SU-DHL-6 (cell line): ENCODE measurements at regions not wholly inside any gene's neighbourhood (a gene's known extent, or its start where the extent isn't known, plus 50 kb on each side); places are given as distances from the start of the nearest gene placed in this dataset.

Experiments
- H2AFZ ChIP-seq: fragments of 200-600 bp; sonication (generic); 2 replicates; pipeline ENCODE4 v1.6.1; 2014; ENCODE audit warnings: low read depth, mild to moderate bottlenecking, moderate library complexity, mixed read lengths, antibody characterized with exemption, low read length; ENCODE audit not compliant: severe bottlenecking
- H3F3A ChIP-seq: fragments of 200-600 bp; shearing (Covaris generic); 2 replicates; pipeline ENCODE4 v1.6.0; 2016; ENCODE audit warnings: antibody characterized with exemption, mild to moderate bottlenecking; ENCODE audit not compliant: insufficient read depth
- H3K27ac ChIP-seq: fragments of 200-600 bp; sonication (generic); 2 replicates; pipeline ENCODE4 v1.5.1; 2016; ENCODE audit warnings: low read depth, mild to moderate bottlenecking, low read length, moderate library complexity, mixed read lengths
- H3K27me3 ChIP-seq: fragments of 200-600 bp; sonication (generic), shearing (Covaris generic); 2 replicates; pipeline ENCODE4 v1.6.0; 2014; ENCODE audit warnings: mild to moderate bottlenecking, low read length
- H3K36me3 ChIP-seq: fragments of 200-600 bp; sonication (generic); 2 replicates; pipeline ENCODE4 v1.6.1; 2014; ENCODE audit warnings: mild to moderate bottlenecking, low read length, mixed read lengths
- H3K4me2 ChIP-seq: fragments of 300-600, 200-600 bp; shearing (Covaris generic), sonication (generic); 2 replicates; pipeline ENCODE4 v1.6.0; 2014; ENCODE audit warnings: low read length, low read depth, mild to moderate bottlenecking; ENCODE audit not compliant: poor library complexity, severe bottlenecking
- H3K4me3 ChIP-seq: fragments of 200-600 bp; sonication (generic); 2 replicates; pipeline ENCODE4 v1.5.1; 2014; ENCODE audit warnings: antibody characterized with exemption, low read length, mild to moderate bottlenecking, mixed read lengths; ENCODE audit not compliant: insufficient read depth, poor library complexity, severe bottlenecking
- H3K79me2 ChIP-seq: fragments of 200-600 bp; sonication (generic); 2 replicates; pipeline ENCODE4 v1.6.1; 2014; ENCODE audit warnings: mild to moderate bottlenecking, low read length, moderate library complexity; ENCODE audit not compliant: insufficient read depth
- H3K9ac ChIP-seq: fragments of 200-600 bp; sonication (generic); 2 replicates; pipeline ENCODE4 v1.7.0; 2014; ENCODE audit warnings: mild to moderate bottlenecking, low read length
- H3K9me2 ChIP-seq: fragments of 200-600 bp; sonication (generic); replicated peaks from 2 replicates; pipeline ENCODE4 v1.6.1; 2014; ENCODE audit warnings: low read length; ENCODE audit not compliant: insufficient read depth
- H3K9me3 ChIP-seq: fragments of 200-600 bp; sonication (generic); 2 replicates; pipeline ENCODE4 v1.6.1; 2014; ENCODE audit warnings: low read length, mixed read lengths; ENCODE audit not compliant: insufficient read depth
- H4K20me1 ChIP-seq: fragments of 200-600 bp; sonication (generic); 2 replicates; pipeline ENCODE4 v1.6.1; 2014; ENCODE audit warnings: low read depth, mild to moderate bottlenecking, antibody characterized with exemption, low read length, moderate library complexity, mixed read lengths
- EZH2phosphoT487 ChIP-seq: fragments of 200-600 bp; sonication (generic), shearing (Covaris generic); conservative IDR thresholded peaks from 2 replicates; pipeline ENCODE4 v1.6.1; 2018; ENCODE audit warnings: mild to moderate bottlenecking, antibody characterized with exemption, low read length, moderate library complexity, mixed read lengths
- TF ChIP-seq, protein P1 (sequence below): fragments of 200-600 bp; sonication (generic); IDR thresholded peaks from one replicate; pipeline ENCODE4 v1.5.1; 2017; ENCODE audit warnings: antibody characterized with exemption, mild to moderate bottlenecking, low read length, moderate library complexity; ENCODE audit not compliant: insufficient read depth, poor library complexity, severe bottlenecking

DNA sequence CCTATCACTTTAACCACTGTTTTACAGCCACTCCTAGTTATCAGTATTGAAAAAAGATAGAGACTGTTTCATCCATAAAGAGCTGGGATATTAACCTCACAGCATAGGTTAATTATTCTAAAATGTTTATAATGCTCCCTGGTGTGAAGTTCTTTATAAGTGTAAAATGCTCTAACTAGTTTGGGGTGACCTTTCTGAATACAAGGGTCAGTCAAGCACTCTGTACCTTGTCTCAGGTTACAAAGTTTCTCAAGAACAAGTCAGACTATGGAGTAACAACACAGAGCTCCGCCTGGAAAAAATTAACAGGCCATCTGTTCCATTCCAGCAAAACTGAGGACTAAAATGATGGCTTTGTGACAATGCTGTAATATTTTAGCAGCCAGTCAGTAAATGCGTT lies 107.4 kb downstream of the NOL4 start:
- Histone ChIP-seq H3K79me2 (no peaks in the 10 kb centered on the region), H2AFZ (no peak overlapping the region), H3K4me3 (no peak overlapping the region), H3K36me3 (no peaks in the 10 kb centered on the region), H3K27me3 (0 out of 2 replicates have a peak, but pooled peaks cover 3% of the 10 kb centered on the region), H3K9ac (no peak overlapping the region), H4K20me1 (0 out of 2 replicates have a peak, but pooled peaks cover 4% of the 10 kb centered on the region), H3K9me3 (no peaks in the 10 kb centered on the region), H3K27ac (no peak overlapping the region), H3K4me2 (no peak overlapping the region), H3F3A (no peaks in the 10 kb centered on the region), H3K9me2 (no peaks in the 10 kb centered on the region)
- no peak for TF ChIP-seq EZH2phosphoT487
- TF ChIP-seq, protein P1, sequence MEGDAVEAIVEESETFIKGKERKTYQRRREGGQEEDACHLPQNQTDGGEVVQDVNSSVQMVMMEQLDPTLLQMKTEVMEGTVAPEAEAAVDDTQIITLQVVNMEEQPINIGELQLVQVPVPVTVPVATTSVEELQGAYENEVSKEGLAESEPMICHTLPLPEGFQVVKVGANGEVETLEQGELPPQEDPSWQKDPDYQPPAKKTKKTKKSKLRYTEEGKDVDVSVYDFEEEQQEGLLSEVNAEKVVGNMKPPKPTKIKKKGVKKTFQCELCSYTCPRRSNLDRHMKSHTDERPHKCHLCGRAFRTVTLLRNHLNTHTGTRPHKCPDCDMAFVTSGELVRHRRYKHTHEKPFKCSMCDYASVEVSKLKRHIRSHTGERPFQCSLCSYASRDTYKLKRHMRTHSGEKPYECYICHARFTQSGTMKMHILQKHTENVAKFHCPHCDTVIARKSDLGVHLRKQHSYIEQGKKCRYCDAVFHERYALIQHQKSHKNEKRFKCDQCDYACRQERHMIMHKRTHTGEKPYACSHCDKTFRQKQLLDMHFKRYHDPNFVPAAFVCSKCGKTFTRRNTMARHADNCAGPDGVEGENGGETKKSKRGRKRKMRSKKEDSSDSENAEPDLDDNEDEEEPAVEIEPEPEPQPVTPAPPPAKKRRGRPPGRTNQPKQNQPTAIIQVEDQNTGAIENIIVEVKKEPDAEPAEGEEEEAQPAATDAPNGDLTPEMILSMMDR = no peak

DNA sequence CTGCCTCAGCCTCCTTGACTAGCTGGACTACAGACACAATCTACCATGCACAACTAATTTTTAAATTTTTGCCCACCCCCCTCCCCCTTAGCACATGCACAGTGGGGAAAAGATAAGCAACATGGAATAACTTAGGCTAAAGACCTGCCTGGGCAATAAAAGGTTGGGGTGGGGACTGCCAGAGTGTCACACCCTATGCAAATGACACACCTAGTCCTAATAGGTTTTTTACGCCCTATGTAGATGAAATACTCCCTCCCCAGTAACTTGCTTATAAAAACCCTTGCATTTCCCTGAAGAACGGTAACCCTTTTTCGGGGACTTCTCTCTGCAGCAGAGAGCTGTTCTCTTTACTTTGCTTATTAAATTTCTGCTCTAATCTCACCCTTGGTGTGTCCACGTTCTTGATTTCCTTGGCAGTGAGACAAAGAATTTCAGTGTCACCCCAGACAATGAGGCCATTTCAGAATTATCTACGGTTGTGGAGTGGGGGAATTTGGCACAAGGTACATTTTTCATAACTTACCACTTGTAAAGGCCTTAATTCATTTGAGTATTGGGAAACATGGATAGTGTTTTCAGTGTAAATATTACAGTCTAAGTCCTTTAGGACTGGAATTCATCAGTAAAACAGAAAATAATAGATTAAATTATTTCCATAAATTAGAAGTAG lies 109.2 kb downstream of the NOL4 start:
- H3K79me2 ChIP-seq = no peaks in the 10 kb centered on the region
- no peak overlapping the region for H2AFZ ChIP-seq
- no peak overlapping the region for H3K4me3 ChIP-seq
- 0 out of 2 replicates have a peak, but pooled peaks cover 4% of the 10 kb centered on the region for H4K20me1 ChIP-seq
- 0 out of 2 replicates have a peak, but pooled peaks cover 4% of the 10 kb centered on the region for H3K9me2 ChIP-seq
- no peaks in the 10 kb centered on the region for H3K9me3 ChIP-seq
- no peak overlapping the region for H3K9ac ChIP-seq
- H3K27ac ChIP-seq = no peak overlapping the region
- no peak overlapping the region for H3K4me2 ChIP-seq
- TF ChIP-seq, protein P1 = no peak
- no peak for TF ChIP-seq EZH2phosphoT487
- H3F3A ChIP-seq = no peaks in the 10 kb centered on the region
- 0 out of 2 replicates have a peak, but pooled peaks cover 3% of the 10 kb centered on the region for H3K27me3 ChIP-seq
- H3K36me3 ChIP-seq = no peaks in the 10 kb centered on the region

DNA sequence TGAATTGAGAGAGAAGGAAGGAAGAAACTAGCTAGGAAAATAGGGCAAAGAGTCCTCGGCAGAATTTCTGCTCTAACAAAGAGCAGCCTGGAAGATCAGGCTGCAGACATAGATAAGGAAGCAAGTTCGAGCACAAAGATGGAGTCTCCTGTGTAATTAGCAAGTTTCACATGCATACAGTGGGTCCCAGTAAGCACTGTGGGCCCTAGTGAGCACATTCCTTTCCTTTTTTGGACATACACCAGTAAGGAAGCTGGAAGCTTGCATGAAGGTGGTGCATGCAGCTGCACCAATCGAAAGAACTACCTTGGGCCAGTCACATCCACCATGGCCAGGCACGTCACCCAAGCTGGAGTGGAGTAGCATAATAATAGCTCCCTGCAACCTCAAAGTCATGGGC lies 109.7 kb downstream of the NOL4 start:
- Histone ChIP-seq H3K9me2 (0 out of 2 replicates have a peak, but pooled peaks cover 4% of the 10 kb centered on the region), H3F3A (no peaks in the 10 kb centered on the region), H2AFZ (no peak overlapping the region), H3K9ac (no peak overlapping the region), H3K36me3 (no peaks in the 10 kb centered on the region), H3K4me2 (no peak overlapping the region), H3K4me3 (no peak overlapping the region), H3K27me3 (0 out of 2 replicates have a peak, but pooled peaks cover 3% of the 10 kb centered on the region), H3K9me3 (no peaks in the 10 kb centered on the region), H3K79me2 (no peaks in the 10 kb centered on the region), H4K20me1 (0 out of 2 replicates have a peak, but pooled peaks cover 4% of the 10 kb centered on the region), H3K27ac (no peak overlapping the region)
- TF ChIP-seq EZH2phosphoT487 = no peak

DNA sequence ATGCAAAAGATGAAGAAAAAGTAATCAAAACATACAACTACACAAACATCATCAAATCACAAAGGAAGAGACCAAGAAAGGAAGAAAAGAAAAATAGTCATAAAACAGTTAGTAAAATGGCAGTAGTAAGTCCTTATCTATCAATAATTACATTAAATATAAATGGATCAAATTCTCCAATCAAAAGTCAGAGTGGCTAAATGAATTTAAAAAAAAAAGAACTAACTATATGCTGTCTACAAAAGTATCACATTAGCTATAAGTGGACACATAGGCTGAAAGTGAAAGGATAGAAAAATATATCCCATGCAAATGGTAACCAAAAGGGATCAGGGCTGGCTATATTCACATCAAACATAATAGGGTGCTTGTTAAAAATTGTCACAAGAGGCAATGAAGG lies 116.5 kb downstream of the NOL4 start:
- H3F3A ChIP-seq = no peaks in the 10 kb centered on the region
- H4K20me1 ChIP-seq = no peaks in the 10 kb centered on the region
- H3K9ac ChIP-seq = no peak overlapping the region
- no peaks in the 10 kb centered on the region for H3K79me2 ChIP-seq
- H2AFZ ChIP-seq = no peak overlapping the region
- H3K9me3 ChIP-seq = no peaks in the 10 kb centered on the region
- no peaks in the 10 kb centered on the region for H3K36me3 ChIP-seq
- no peaks in the 10 kb centered on the region for H3K27me3 ChIP-seq
- no peak for TF ChIP-seq EZH2phosphoT487
- TF ChIP-seq, protein P1 = no peak
- no peak overlapping the region for H3K27ac ChIP-seq
- H3K4me3 ChIP-seq = no peak overlapping the region
- H3K9me2 ChIP-seq = 0 out of 2 replicates have a peak, but pooled peaks cover 4% of the 10 kb centered on the region
- no peak overlapping the region for H3K4me2 ChIP-seq
